K562 (cell line): ENCODE measurements at regions not wholly inside any gene's neighbourhood (a gene's known extent, or its start where the extent isn't known, plus 50 kb on each side); places are given as distances from the start of the nearest gene placed in this dataset.

Experiments
- ATAC-seq: fragments of 200-7000 bp; cut with Tn5 transposase; 3 replicates; pipeline ENCODE4 v1.9.1; 2020; ENCODE audit warnings: moderate library complexity
- BruUV-seq: library from RNA; stranded (reverse); fragments of 400-500 nt; replicated peaks from 2 replicates; lab custom pipeline; 2021; lab: Mats Ljungman, UMichigan
- CTCF ChIA-PET: fragments of 300-600 bp; formaldehyde crosslinking; extraction: SDS; loops from one replicate; lab custom pipeline; 2021; ENCODE audit warnings: low intra/inter-chr PET ratio; lab: Yijun Ruan, JAX
- POLR2A ChIA-PET: fragments of 300-600, 350-650 bp; sonication (Branson Sonifier 250); formaldehyde crosslinking; extraction: SDS; loops from one replicate; lab custom pipeline; 2021; ENCODE audit warnings: antibody characterized with exemption, inconsistent platforms; lab: Yijun Ruan, JAX
- DNase-seq, 4 experiments: peaks; one replicate each; pipeline versions ENCODE4 v3.0.0 to v3.0.0-alpha.2; 2011 to 2018; ENCODE audit warnings: low spot score in 3 of 4, mixed read lengths in 3 of 4; ENCODE audit errors: extremely low read depth in 1 of 4
- FAIRE-seq: peaks from 2 replicates; lab custom pipeline; 2011; peaks lifted over from hg19 to GRCh38; lab: Jason Lieb, UNC
- H2AFZ ChIP-seq: 2 replicates; pipeline ENCODE4 v1.6.0; 2011; ENCODE audit warnings: low read depth, low read length, control low read depth, inconsistent platforms
- H3K27ac ChIP-seq: fragments of 200-600 bp; 3 replicates; pipeline ENCODE4 v1.8.0; 2011; ENCODE audit warnings: low read depth, mild to moderate bottlenecking, control low read depth, inconsistent platforms, low read length, moderate library complexity, mixed read lengths; ENCODE audit errors: extremely low read depth
- H3K27me3 ChIP-seq, 2 experiments: fragments of 300-600 bp in 1 of 2; 2 replicates in 1 of 2; 3 replicates in 1 of 2; pipeline versions ENCODE4 v1.6.0 to v1.8.0; 2011; ENCODE audit warnings: inconsistent platforms in 2 of 2, low read length in 2 of 2, mild to moderate bottlenecking in 1 of 2, mixed read lengths in 1 of 2, moderate library complexity in 1 of 2; ENCODE audit not compliant: control insufficient read depth in 2 of 2, insufficient read depth in 2 of 2
- H3K36me3 ChIP-seq: fragments of 300-600 bp; 3 replicates; pipeline ENCODE4 v1.8.0; 2011; ENCODE audit warnings: mild to moderate bottlenecking, low read length, inconsistent platforms; ENCODE audit not compliant: control insufficient read depth, insufficient read depth
- H3K4me1 ChIP-seq, 2 experiments: fragments of 200-600 bp in 1 of 2; replicated peaks in 1 of 2; 2 replicates in 1 of 2; 3 replicates in 1 of 2; pipeline versions ENCODE4 v1.5.1 to v1.8.0; 2011; ENCODE audit warnings: inconsistent platforms in 2 of 2, low read length in 2 of 2, mild to moderate bottlenecking in 1 of 2, mixed read lengths in 1 of 2, moderate library complexity in 1 of 2; ENCODE audit not compliant: control insufficient read depth in 2 of 2, insufficient read depth in 2 of 2
- H3K4me2 ChIP-seq: 2 replicates; pipeline ENCODE4 v1.6.1; 2011; ENCODE audit warnings: low read length, control low read depth, inconsistent platforms, mixed read lengths; ENCODE audit not compliant: insufficient read depth
- H3K4me3 ChIP-seq: fragments of 200-600 bp; sonication (generic), shearing (Covaris generic); 2 replicates; pipeline ENCODE4 v1.5.1; 2016; ENCODE audit warnings: control low read depth, inconsistent platforms
- H3K79me2 ChIP-seq: fragments of 200-600 bp; 3 replicates; pipeline ENCODE4 v1.8.0; 2011; ENCODE audit warnings: low read length, inconsistent platforms; ENCODE audit not compliant: control insufficient read depth, insufficient read depth
- H3K9ac ChIP-seq, 2 experiments: 2 replicates each; pipeline versions ENCODE4 v1.6.0 to v1.6.1; 2011; ENCODE audit warnings: low read depth in 2 of 2, low read length in 2 of 2, control low read depth in 1 of 2, inconsistent platforms in 1 of 2, mild to moderate bottlenecking in 1 of 2, mixed read lengths in 1 of 2; ENCODE audit not compliant: insufficient read depth in 1 of 2
- H3K9me1 ChIP-seq: one replicate; pipeline ENCODE4 v1.6.0; 2011; ENCODE audit warnings: inconsistent platforms, mild to moderate bottlenecking, low read length, moderate library complexity; ENCODE audit not compliant: control insufficient read depth, insufficient read depth
- H3K9me3 ChIP-seq: replicated peaks from 2 replicates; pipeline ENCODE4 v1.5.1; 2011; ENCODE audit warnings: low read depth, low read length, inconsistent platforms; ENCODE audit not compliant: control insufficient read depth, insufficient read depth
- H4K20me1 ChIP-seq: replicated peaks from 2 replicates; pipeline ENCODE4 v1.6.1; 2011; ENCODE audit warnings: low read length, inconsistent platforms, mixed read lengths; ENCODE audit not compliant: control insufficient read depth, insufficient read depth
- CC2D1A ChIP-seq: fragments of 450-650 bp; IDR thresholded peaks from 2 replicates; pipeline ENCODE4 v1.6.1; 2017; ENCODE audit warnings: mild to moderate bottlenecking
- ETV5 ChIP-seq: sonication (generic); formaldehyde crosslinking; IDR thresholded peaks from 2 replicates; pipeline ENCODE4 v1.4.0; 2020; ENCODE audit warnings: low read depth, mild to moderate bottlenecking, missing genetic modification reagents
- JUN ChIP-seq, 2 experiments: sonication (generic) in 1 of 2; formaldehyde crosslinking in 1 of 2; IDR thresholded peaks; 2 replicates each; pipeline versions ENCODE4 v1.6.1 to v1.8.0; 2012 to 2022; ENCODE audit warnings: borderline replicate concordance in 2 of 2, mild to moderate bottlenecking in 2 of 2, improper control_type of control experiment in 1 of 2, low read depth in 1 of 2, low read length in 1 of 2, missing genetic modification reagents in 1 of 2
- NCOA2 ChIP-seq, 2 experiments: fragments of 450-650 bp; IDR thresholded peaks; 2 replicates each; pipeline ENCODE4 v1.6.1; 2018; ENCODE audit warnings: mild to moderate bottlenecking in 2 of 2, moderate library complexity in 1 of 2; ENCODE audit not compliant: partially characterized antibody in 2 of 2
- NR2C2 ChIP-seq, 2 experiments: fragments of 200-800 bp in 1 of 2; sonication (Bioruptor generic) in 1 of 2; sonication (generic) in 1 of 2; formaldehyde crosslinking in 1 of 2; IDR thresholded peaks; 2 replicates each; pipeline versions ENCODE4 v1.6.1 to v1.8.0; 2016 to 2022; ENCODE audit warnings: mild to moderate bottlenecking in 1 of 2, missing compliant biosample characterization in 1 of 2, missing genetic modification characterization in 1 of 2, missing genetic modification reagents in 1 of 2
- RBM14 ChIP-seq: fragments of 200-400 bp; formaldehyde crosslinking; IDR thresholded peaks from 2 replicates; pipeline ENCODE4 v1.6.1; 2018; ENCODE audit warnings: low read depth, mild to moderate bottlenecking, low read length, moderate library complexity, borderline replicate concordance; ENCODE audit not compliant: insufficient read depth
- TARDBP ChIP-seq: fragments of 450-650 bp; IDR thresholded peaks from 2 replicates; pipeline ENCODE4 v1.6.1; 2016
- TBL1XR1 ChIP-seq, 2 experiments: IDR thresholded peaks; 2 replicates each; pipeline ENCODE4 v1.6.1; 2012; ENCODE audit warnings: improper control_type of control experiment in 2 of 2, low read length in 2 of 2, mild to moderate bottlenecking in 1 of 2
- TRIM24 ChIP-seq, 2 experiments: fragments of 450-650 bp; IDR thresholded peaks; 2 replicates each; pipeline ENCODE4 v1.6.1; 2016
- ZNF140 ChIP-seq: fragments of 250-450 bp; sonication (Bioruptor Pico); IDR thresholded peaks from 2 replicates; pipeline ENCODE4 v1.8.0; 2021; ENCODE audit warnings: moderate library complexity, mild to moderate bottlenecking, inconsistent platforms
- ZSCAN32 ChIP-seq: fragments of 450-650 bp; formaldehyde crosslinking; IDR thresholded peaks from 2 replicates; pipeline ENCODE4 v1.4.0; 2020; ENCODE audit warnings: mild to moderate bottlenecking, moderate library complexity
- WGBS: fragments of 100-300 bp; shearing (Covaris generic); methylation state at CpG from one replicate; pipeline ENCODE4 v1.1.6; 2016; ENCODE audit warnings: low coverage, mixed read lengths; ENCODE audit not compliant: insufficient coverage; ENCODE audit errors: missing lambda C conversion rate; 5-methylcytosine and 5-hydroxymethylcytosine counted together
- in situ Hi-C: fragments of 300-500 bp; cut with MboI; formaldehyde crosslinking; loops from 4 replicates; pipeline ENCODE4 v1.15.0; 2018; ENCODE audit warnings: inconsistent platforms, mixed read lengths
- intact Hi-C: fragments of 100-400 bp; cut with micrococcal nuclease; formaldehyde crosslinking; loops from 2 replicates; pipeline ENCODE4 v1.14.2; 2022

GRCh38 chr14:94934276-94934810, 164.4 kb upstream of the GSC start (continued):
- no peak for TF ChIP-seq TRIM24 (IDR thresholded peaks at IDR 0.05)
- TF ChIP-seq NR2C2 (CRISPR knock-in tag; IDR thresholded peaks at IDR 0.05) = no peak
- TF ChIP-seq NR2C2 (tag; IDR thresholded peaks at IDR 0.05) = no peak
- TF ChIP-seq JUN (IDR thresholded peaks at IDR 0.05; ENCODE audit: borderline replicate concordance, low read depth, low read length) = no peak
- TF ChIP-seq JUN (CRISPR knock-in tag; IDR thresholded peaks at IDR 0.05; ENCODE audit: borderline replicate concordance) = no peak

GRCh38 chr14:94933486-94933885, 163.6 kb upstream of the GSC start:
- H2AFZ ChIP-seq = no peak overlapping the region
- no peak overlapping the region for H3K27ac ChIP-seq
- no peak for FAIRE-seq
- 0% methylated on average over 5 of the region's 5 CpGs for WGBS
- no peaks in the 10 kb centered on the region for H3K9me1 ChIP-seq
- no peak for DNase-seq
- peaks cover 0 to 26% of the 10 kb centered on the region in 2 experiments; a peak in 2 of 5 replicates for H3K27me3 ChIP-seq
- H3K9me3 ChIP-seq = no peaks in the 10 kb centered on the region
- no peak for ATAC-seq
- H3K4me3 ChIP-seq = no peak overlapping the region
- TF ChIP-seq ETV5 (no peak), ZSCAN32 (no peak), TBL1XR1 (IDR thresholded peaks at IDR 0.05; ENCODE audit: low read length in 2 of 2) (no peak), TARDBP (no peak), ZNF140 (no peak), NCOA2 (IDR thresholded peaks at IDR 0.05; ENCODE audit: partially characterized antibody in 2 of 2) (no peak), RBM14 (no peak), NR2C2 (CRISPR knock-in tag; IDR thresholded peaks at IDR 0.05) (no peak), NR2C2 (tag; IDR thresholded peaks at IDR 0.05) (no peak), CC2D1A (no peak)
- TF ChIP-seq, all 486 proteins: peak for 0
- POLR2A ChIA-PET = no interaction called here
- no TSS peak for BruUV-seq
- H3K4me1 ChIP-seq = no peaks in the 10 kb centered on the region
- CTCF ChIA-PET = no interaction called here
- H3K36me3 ChIP-seq = no peaks in the 10 kb centered on the region
- H3K4me2 ChIP-seq = no peak overlapping the region
- in situ Hi-C loops = no loop called here
- intact Hi-C loops = no loop called here
- H4K20me1 ChIP-seq = no peaks in the 10 kb centered on the region
- no peak overlapping the region for H3K9ac ChIP-seq
- H3K79me2 ChIP-seq = no peaks in the 10 kb centered on the region
